HepG2 (cell line): ENCODE measurements at regions not wholly inside any gene's neighbourhood (a gene's known extent, or its start where the extent isn't known, plus 50 kb on each side); places are given as distances from the start of the nearest gene placed in this dataset.

Source experiments
- ATAC-seq: fragments of 200-7000 bp; cut with Tn5 transposase; 3 replicates; pipeline ENCODE4 v1.9.1; 2020; ENCODE audit warnings: mild to moderate bottlenecking, moderate library complexity
- BruUV-seq: library from RNA; stranded (reverse); fragments of 400-500 nt; replicated peaks from 2 replicates; lab custom pipeline; 2021; lab: Mats Ljungman, UMichigan
- CTCF ChIA-PET: fragments of 300-600 bp; formaldehyde crosslinking; extraction: SDS; loops from one replicate; lab custom pipeline; 2021; ENCODE audit warnings: low total read pairs, inconsistent platforms, low intra/inter-chr PET ratio; lab: Yijun Ruan, JAX
- POLR2A ChIA-PET: fragments of 350-600 bp; sonication (Branson Sonifier 250); formaldehyde crosslinking; loops from one replicate; lab custom pipeline; 2020; ENCODE audit warnings: antibody characterized with exemption, inconsistent platforms; lab: Yijun Ruan, JAX
- DNase-seq: peaks from one replicate; pipeline ENCODE4 v3.0.0-alpha.2; 2015; ENCODE audit warnings: low spot score
- FAIRE-seq: peaks from 3 replicates; lab custom pipeline; 2011; peaks lifted over from hg19 to GRCh38; lab: Jason Lieb, UNC
- H2AFZ ChIP-seq: one replicate; pipeline ENCODE4 v1.6.1; 2011; ENCODE audit warnings: low read length, inconsistent platforms
- H3K27ac ChIP-seq: fragments of 300-600 bp; 3 replicates; pipeline ENCODE4 v1.8.0; 2011; ENCODE audit warnings: mixed run types, mild to moderate bottlenecking, mixed read lengths, low read length, inconsistent platforms; ENCODE audit not compliant: insufficient read depth; ENCODE audit errors: extremely low read length
- H3K27me3 ChIP-seq, 2 experiments: fragments of 200-600 bp in 1 of 2; 2 replicates in 1 of 2; 3 replicates in 1 of 2; pipeline versions ENCODE4 v1.6.0 to v1.8.0; 2011; ENCODE audit warnings: low read length in 2 of 2, mild to moderate bottlenecking in 2 of 2, moderate library complexity in 2 of 2, inconsistent platforms in 1 of 2; ENCODE audit not compliant: insufficient read depth in 2 of 2, control insufficient read depth in 1 of 2
- H3K36me3 ChIP-seq, 2 experiments: fragments of 200-600 bp in 1 of 2; replicated peaks in 1 of 2; 2 replicates in 1 of 2; 3 replicates in 1 of 2; pipeline versions ENCODE4 v1.5.1 to v1.8.0; 2011; ENCODE audit warnings: low read length in 2 of 2, inconsistent platforms in 1 of 2; ENCODE audit not compliant: insufficient read depth in 2 of 2, control insufficient read depth in 1 of 2
- H3K4me1 ChIP-seq: 2 replicates; pipeline ENCODE4 v1.5.1; 2012; ENCODE audit warnings: low read length, inconsistent platforms; ENCODE audit not compliant: insufficient read depth
- H3K4me2 ChIP-seq: 2 replicates; pipeline ENCODE4 v1.6.0; 2011; ENCODE audit warnings: low read depth, low read length, inconsistent platforms
- H3K4me3 ChIP-seq, 3 experiments: fragments of 200-600 bp in 1 of 3; sonication (generic), shearing (Covaris generic) in 1 of 3; replicated peaks in 1 of 3; 2 replicates each; pipeline ENCODE4 v1.5.1; 2011 to 2016; ENCODE audit warnings: low read length in 3 of 3, inconsistent platforms in 2 of 3, low read depth in 2 of 3, mild to moderate bottlenecking in 2 of 3, control low read depth in 1 of 3, mixed read lengths in 1 of 3; ENCODE audit not compliant: insufficient read depth in 1 of 3
- H3K79me2 ChIP-seq: one replicate; pipeline ENCODE4 v1.6.1; 2011; ENCODE audit warnings: low read length, inconsistent platforms; ENCODE audit not compliant: insufficient read depth
- H3K9ac ChIP-seq: 2 replicates; pipeline ENCODE4 v1.6.0; 2011; ENCODE audit warnings: mild to moderate bottlenecking, low read depth, low read length, inconsistent platforms; ENCODE audit not compliant: insufficient read depth
- H3K9me3 ChIP-seq: 2 replicates; pipeline ENCODE4 v1.5.1; 2012; ENCODE audit warnings: mild to moderate bottlenecking, low read length
- H4K20me1 ChIP-seq: 2 replicates; pipeline ENCODE4 v1.6.0; 2011; ENCODE audit warnings: inconsistent platforms, mild to moderate bottlenecking, low read length, moderate library complexity; ENCODE audit not compliant: insufficient read depth
- CHD2 ChIP-seq: IDR thresholded peaks from 2 replicates; pipeline ENCODE4 v1.6.1; 2011; ENCODE audit warnings: low read depth, low read length, improper control_type of control experiment
- ELF1 ChIP-seq: sonication (generic); formaldehyde crosslinking; IDR thresholded peaks from 2 replicates; pipeline ENCODE4 v1.4.0; 2020; ENCODE audit warnings: missing genetic modification reagents
- FOXO1 ChIP-seq: sonication (generic); formaldehyde crosslinking; IDR thresholded peaks from 2 replicates; pipeline ENCODE4 v1.4.0; 2020; ENCODE audit warnings: missing genetic modification reagents
- HDAC6 ChIP-seq: fragments of 200-600 bp; sonication (generic); IDR thresholded peaks from 2 replicates; pipeline ENCODE4 v1.7.0; 2017; ENCODE audit warnings: mild to moderate bottlenecking, antibody characterized with exemption, low read length, low read depth
- KAT8 ChIP-seq: IDR thresholded peaks from 2 replicates; pipeline ENCODE4 v1.6.1; 2016; ENCODE audit warnings: missing genetic modification reagents, missing compliant biosample characterization
- MIER3 ChIP-seq: IDR thresholded peaks from 2 replicates; pipeline ENCODE4 v1.6.1; 2016; ENCODE audit warnings: missing compliant biosample characterization, borderline replicate concordance
- RXRA ChIP-seq: sonication (generic); formaldehyde crosslinking; IDR thresholded peaks from 2 replicates; pipeline ENCODE4 v1.5.1; 2020; ENCODE audit warnings: missing genetic modification reagents
- ZNF136 ChIP-seq: sonication (generic); formaldehyde crosslinking; IDR thresholded peaks from 2 replicates; pipeline ENCODE4 v1.8.1; 2022; ENCODE audit warnings: low read depth, mild to moderate bottlenecking, moderate library complexity, missing genetic modification reagents
- ZNF160 ChIP-seq: sonication (generic); formaldehyde crosslinking; IDR thresholded peaks from 2 replicates; pipeline ENCODE4 v1.8.0; 2022; ENCODE audit warnings: mild to moderate bottlenecking, inconsistent platforms, missing genetic modification reagents
- ZNF569 ChIP-seq: sonication (generic); formaldehyde crosslinking; IDR thresholded peaks from 2 replicates; pipeline ENCODE4 v1.5.0; 2020; ENCODE audit warnings: mild to moderate bottlenecking, missing genetic modification reagents, moderate library complexity, borderline replicate concordance
- ZNF652 ChIP-seq: IDR thresholded peaks from 2 replicates; pipeline ENCODE4 v1.6.1; 2016; ENCODE audit warnings: low read depth, borderline replicate concordance
- ZNF839 ChIP-seq: sonication (generic); formaldehyde crosslinking; IDR thresholded peaks from 2 replicates; pipeline ENCODE4 v1.4.0; 2020; ENCODE audit warnings: missing genetic modification reagents, mild to moderate bottlenecking, borderline replicate concordance
- ZSCAN31 ChIP-seq: sonication (generic); formaldehyde crosslinking; IDR thresholded peaks from 2 replicates; pipeline ENCODE4 v1.5.0; 2020; ENCODE audit warnings: low read depth, mild to moderate bottlenecking, missing genetic modification reagents
- ZZZ3 ChIP-seq: sonication (generic); formaldehyde crosslinking; IDR thresholded peaks from 2 replicates; pipeline ENCODE4 v1.4.0; 2020; ENCODE audit warnings: missing genetic modification reagents, mild to moderate bottlenecking, borderline replicate concordance
- WGBS: methylation state at CpG from one replicate; pipeline ENCODE4 v1.1.6; 2017; ENCODE audit warnings: low lambda C conversion rate; 5-methylcytosine and 5-hydroxymethylcytosine counted together
- in situ Hi-C: cut with HindIII; loops from 2 replicates; pipeline ENCODE4 v1.10.0; 2017; ENCODE audit warnings: low pct_unique_long_range_greater_than_20kb; ENCODE audit not compliant: extremely low pct_ligation_motif_present
- intact Hi-C: fragments of 100-400 bp; cut with micrococcal nuclease; formaldehyde crosslinking; loops from one replicate; pipeline ENCODE4 v1.10.0; 2022; ENCODE audit not compliant: unreplicated experiment
- TF ChIP-seq, protein P1 (sequence below): sonication (generic); formaldehyde crosslinking; IDR thresholded peaks from 2 replicates; pipeline ENCODE4 v1.8.1; 2023; ENCODE audit warnings: missing genetic modification reagents, inconsistent platforms, borderline replicate concordance
- TF ChIP-seq, protein P2 (sequence below): sonication (generic); formaldehyde crosslinking; conservative IDR thresholded peaks from 2 replicates; pipeline ENCODE4 v1.8.0; 2022; ENCODE audit warnings: mild to moderate bottlenecking, moderate library complexity, missing genetic modification reagents

DNA sequence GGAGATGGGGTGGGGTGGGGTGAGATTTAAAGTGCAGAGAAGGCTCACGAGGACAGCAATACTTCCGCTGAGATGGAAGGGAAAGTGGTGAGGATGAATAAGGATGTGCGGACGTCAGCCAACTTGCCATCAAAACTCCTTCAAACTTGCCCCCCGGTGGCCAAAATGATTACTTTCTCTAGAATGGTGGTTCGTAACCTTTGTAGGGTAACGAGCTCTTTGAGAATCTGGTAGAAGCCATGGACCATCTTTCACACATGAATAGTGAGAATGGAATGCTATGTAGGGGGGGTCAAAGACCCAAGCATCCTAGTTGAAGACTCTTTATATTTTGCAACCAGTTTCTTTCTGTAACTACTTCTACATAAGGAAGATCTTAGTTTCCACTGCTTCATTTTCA is 245.9 kb upstream of the DDHD1 start:
- WGBS: 8% methylated on average over 7 of the region's 7 CpGs
- CTCF ChIA-PET: no interaction called here
- H2AFZ ChIP-seq: no peak overlapping the region
- H3K27me3 ChIP-seq: peaks cover 0 to 11% of the 10 kb centered on the region in 2 experiments; a peak in 1 of 5 replicates
- no peaks in the 10 kb centered on the region for H3K79me2 ChIP-seq
- TF ChIP-seq ZSCAN31 (CRISPR knock-in tag): no peak
- H3K36me3 ChIP-seq: no peaks in the 10 kb centered on the region
- H3K9me3 ChIP-seq: peaks cover 11% of the 10 kb centered on the region
- in situ Hi-C loops: no loop called here
- H3K4me3 ChIP-seq: no peak overlapping the region
- intact Hi-C loops: no loop called here
- H3K27ac ChIP-seq: no peak overlapping the region
- H4K20me1 ChIP-seq: no peaks in the 10 kb centered on the region
- POLR2A ChIA-PET: no interaction called here
- no peak overlapping the region for H3K4me2 ChIP-seq
- no TSS peak for BruUV-seq
- no peak overlapping the region for H3K9ac ChIP-seq
- no peak for ATAC-seq
- no peak for DNase-seq
- no peak for FAIRE-seq
- no peaks in the 10 kb centered on the region for H3K4me1 ChIP-seq

DNA sequence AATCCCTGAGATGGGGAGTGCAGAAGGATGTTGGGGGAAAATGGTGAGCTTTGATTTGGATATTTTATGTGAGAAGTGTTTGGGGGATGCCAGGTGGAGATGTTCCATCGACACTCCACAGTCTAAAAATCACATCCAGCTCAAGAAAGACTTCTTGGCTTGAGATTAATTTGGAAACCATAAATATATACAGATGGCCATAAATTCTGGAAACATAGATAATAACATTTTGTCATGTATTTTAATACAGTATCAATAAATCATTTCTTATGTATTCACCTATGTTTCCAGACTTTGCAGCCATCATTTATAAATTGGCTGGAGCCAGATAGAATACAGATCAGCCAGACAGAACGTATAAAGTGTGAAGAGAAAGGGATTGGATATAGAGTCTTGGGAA is 245.5 kb upstream of the DDHD1 start:
- H3K36me3 ChIP-seq: no peaks in the 10 kb centered on the region
- H3K79me2 ChIP-seq: no peaks in the 10 kb centered on the region
- FAIRE-seq (no peak), ATAC-seq (no peak)
- POLR2A ChIA-PET: no interaction called here
- no peak overlapping the region for H3K4me3 ChIP-seq
- H3K4me1 ChIP-seq: no peaks in the 10 kb centered on the region
- intact Hi-C loops: no loop called here
- peaks cover 0 to 11% of the 10 kb centered on the region in 2 experiments; a peak in 1 of 5 replicates for H3K27me3 ChIP-seq
- H3K4me2 ChIP-seq: no peak overlapping the region
- CTCF ChIA-PET: no interaction called here
- H3K9me3 ChIP-seq: peaks cover 11% of the 10 kb centered on the region
- TF ChIP-seq ZNF652 (CRISPR knock-in tag) (no peak), ZZZ3 (CRISPR knock-in tag) (no peak), CHD2 (no peak), ZNF569 (CRISPR knock-in tag) (no peak), ELF1 (CRISPR knock-in tag) (no peak), HDAC6 (no peak), ZNF839 (CRISPR knock-in tag) (no peak), ZNF136 (no peak), MIER3 (no peak), FOXO1 (CRISPR knock-in tag) (no peak), ZNF160 (CRISPR knock-in tag) (no peak), KAT8 (no peak), RXRA (CRISPR knock-in tag) (no peak)
- TF ChIP-seq, protein P1, sequence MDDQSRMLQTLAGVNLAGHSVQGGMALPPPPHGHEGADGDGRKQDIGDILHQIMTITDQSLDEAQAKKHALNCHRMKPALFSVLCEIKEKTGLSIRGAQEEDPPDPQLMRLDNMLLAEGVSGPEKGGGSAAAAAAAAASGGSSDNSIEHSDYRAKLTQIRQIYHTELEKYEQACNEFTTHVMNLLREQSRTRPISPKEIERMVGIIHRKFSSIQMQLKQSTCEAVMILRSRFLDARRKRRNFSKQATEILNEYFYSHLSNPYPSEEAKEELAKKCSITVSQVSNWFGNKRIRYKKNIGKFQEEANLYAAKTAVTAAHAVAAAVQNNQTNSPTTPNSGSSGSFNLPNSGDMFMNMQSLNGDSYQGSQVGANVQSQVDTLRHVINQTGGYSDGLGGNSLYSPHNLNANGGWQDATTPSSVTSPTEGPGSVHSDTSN (CRISPR knock-in tag): no peak
- TF ChIP-seq, protein P2, sequence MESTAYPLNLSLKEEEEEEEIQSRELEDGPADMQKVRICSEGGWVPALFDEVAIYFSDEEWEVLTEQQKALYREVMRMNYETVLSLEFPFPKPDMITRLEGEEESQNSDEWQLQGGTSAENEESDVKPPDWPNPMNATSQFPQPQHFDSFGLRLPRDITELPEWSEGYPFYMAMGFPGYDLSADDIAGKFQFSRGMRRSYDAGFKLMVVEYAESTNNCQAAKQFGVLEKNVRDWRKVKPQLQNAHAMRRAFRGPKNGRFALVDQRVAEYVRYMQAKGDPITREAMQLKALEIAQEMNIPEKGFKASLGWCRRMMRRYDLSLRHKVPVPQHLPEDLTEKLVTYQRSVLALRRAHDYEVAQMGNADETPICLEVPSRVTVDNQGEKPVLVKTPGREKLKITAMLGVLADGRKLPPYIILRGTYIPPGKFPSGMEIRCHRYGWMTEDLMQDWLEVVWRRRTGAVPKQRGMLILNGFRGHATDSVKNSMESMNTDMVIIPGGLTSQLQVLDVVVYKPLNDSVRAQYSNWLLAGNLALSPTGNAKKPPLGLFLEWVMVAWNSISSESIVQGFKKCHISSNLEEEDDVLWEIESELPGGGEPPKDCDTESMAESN (CRISPR knock-in tag): no peak
- TF ChIP-seq, all 625 proteins: peak for 0
- H2AFZ ChIP-seq: no peak overlapping the region
- H4K20me1 ChIP-seq: no peaks in the 10 kb centered on the region
- 4% methylated on average over 2 of the region's 2 CpGs for WGBS
- H3K27ac ChIP-seq: no peak overlapping the region
- no peak for DNase-seq
- no peak overlapping the region for H3K9ac ChIP-seq
- no TSS peak for BruUV-seq
- in situ Hi-C loops: no loop called here
